Mucosa of rectum (tissue), 2 donors: ENCODE measurements at regions not wholly inside any gene's neighbourhood (a gene's known extent, or its start where the extent isn't known, plus 50 kb on each side); places are given as distances from the start of the nearest gene placed in this dataset.
A peak's percentile ranks its signal among the peaks of the same experiment; 100 is the strongest.

Experiments used
- H3K27ac ChIP-seq, 2 donors: one replicate each; pipeline ENCODE4 v1.7.0; 2013; ENCODE audit warnings: inconsistent platforms in 2 of 2, low read depth in 2 of 2, low read length in 2 of 2
- H3K27me3 ChIP-seq, 2 donors: one replicate each; pipeline ENCODE4 v1.7.0; 2013; ENCODE audit warnings: low read length in 2 of 2; ENCODE audit not compliant: control insufficient read depth in 2 of 2, insufficient read depth in 2 of 2
- H3K36me3 ChIP-seq, 2 donors: one replicate each; pipeline ENCODE4 v1.7.0; 2013; ENCODE audit warnings: low read length in 2 of 2; ENCODE audit not compliant: control insufficient read depth in 2 of 2, insufficient read depth in 2 of 2
- H3K4me1 ChIP-seq, 2 donors: one replicate each; pipeline ENCODE4 v1.7.0; 2013; ENCODE audit warnings: low read length in 2 of 2, mild to moderate bottlenecking in 1 of 2; ENCODE audit not compliant: control insufficient read depth in 2 of 2, insufficient read depth in 2 of 2
- H3K4me3 ChIP-seq, 2 donors: one replicate each; pipeline ENCODE4 v1.7.0; 2013; ENCODE audit warnings: low read length in 2 of 2
- H3K9ac ChIP-seq, 2 donors: one replicate each; pipeline ENCODE4 v1.7.0; 2013; ENCODE audit warnings: low read length in 2 of 2, low read depth in 1 of 2, mild to moderate bottlenecking in 1 of 2
- H3K9me3 ChIP-seq, 2 donors: one replicate each; pipeline ENCODE4 v1.7.0; 2013; ENCODE audit warnings: low read length in 2 of 2; ENCODE audit not compliant: control insufficient read depth in 2 of 2
- donor health status: healthy.
- donor health status: Normal muscosa, but diverticular disease.

- no peaks in the 10 kb centered on the region for H3K9me3 ChIP-seq
- no peak overlapping the region for H3K9ac ChIP-seq
- H3K4me3 ChIP-seq, result no peak overlapping the region
- H3K27me3 ChIP-seq, result no peaks in the 10 kb centered on the region
- no peaks in the 10 kb centered on the region for H3K36me3 ChIP-seq
- no peak overlapping the region for H3K27ac ChIP-seq
- peaks cover 18 to 21% of the 10 kb centered on the region in 2 donors for H3K4me1 ChIP-seq
Measured at GRCh38 chr22:35475545-35475944, 65.1 kb upstream of the RASD2 start.

- Histone ChIP-seq H3K4me3 (no peak overlapping the region), H3K9ac (no peak overlapping the region), H3K36me3 (no peaks in the 10 kb centered on the region), H3K4me1 (peaks cover 26 to 29% of the 10 kb centered on the region in 2 donors), H3K9me3 (no peaks in the 10 kb centered on the region), H3K27me3 (no peaks in the 10 kb centered on the region), H3K27ac (no peak overlapping the region)
Measured at GRCh38 chr22:35476341-35476740, 64.3 kb upstream of the RASD2 start.

- Histone ChIP-seq H3K4me3 (peak overlapping the region; percentile 25 to 46), H3K27me3 (no peaks in the 10 kb centered on the region), H3K27ac (peak overlapping the region; percentile 64 to 74), H3K9me3 (no peaks in the 10 kb centered on the region), H3K9ac (peak overlapping the region; percentile 28 to 48), H3K4me1 (peaks cover 29 to 30% of the 10 kb centered on the region in 2 donors), H3K36me3 (no peaks in the 10 kb centered on the region)
Measured at GRCh38 chr22:35477911-35478582, 62.6 kb upstream of the RASD2 start.

GRCh38 chr22:35478633-35479107 lies 62.0 kb upstream of the RASD2 start:
- Histone ChIP-seq H3K36me3 (no peaks in the 10 kb centered on the region), H3K9me3 (no peaks in the 10 kb centered on the region), H3K27me3 (no peaks in the 10 kb centered on the region), H3K4me1 (peaks cover 29 to 30% of the 10 kb centered on the region in 2 donors), H3K9ac (peak overlapping the region in 1 of 2 donors; percentile 48), H3K4me3 (peak overlapping the region in 1 of 2 donors; percentile 25), H3K27ac (peak overlapping the region; percentile 64 to 74)

- Histone ChIP-seq H3K9me3 (no peaks in the 10 kb centered on the region), H3K9ac (no peak overlapping the region), H3K27ac (peak overlapping the region in 1 of 2 donors; percentile 82), H3K4me1 (peaks cover 29 to 30% of the 10 kb centered on the region in 2 donors), H3K27me3 (no peaks in the 10 kb centered on the region), H3K4me3 (no peak overlapping the region), H3K36me3 (no peaks in the 10 kb centered on the region)
Measured at GRCh38 chr22:35479359-35479758, 61.3 kb upstream of the RASD2 start.

- H3K27ac ChIP-seq, result peak overlapping the region; percentile 82 to 88
Measured at GRCh38 chr22:35479985-35480550, 60.6 kb upstream of the RASD2 start.

GRCh38 chr22:35480627-35481550 lies 59.7 kb upstream of the RASD2 start:
- peaks cover 29 to 30% of the 10 kb centered on the region in 2 donors for H3K4me1 ChIP-seq
- H3K9me3 ChIP-seq, result no peaks in the 10 kb centered on the region
- H3K27me3 ChIP-seq, result no peaks in the 10 kb centered on the region
- H3K36me3 ChIP-seq, result no peaks in the 10 kb centered on the region
- peak overlapping the region; percentile 26 to 52 for H3K9ac ChIP-seq
- peak overlapping the region; percentile 82 to 88 for H3K27ac ChIP-seq
- H3K4me3 ChIP-seq, result peak overlapping the region in 1 of 2 donors; percentile 4

More at GRCh38 chr22:35479985-35480550, 60.6 kb upstream of the RASD2 start:
- Histone ChIP-seq H3K27me3 (no peaks in the 10 kb centered on the region), H3K36me3 (no peaks in the 10 kb centered on the region), H3K4me1 (peaks cover 29 to 30% of the 10 kb centered on the region in 2 donors), H3K9ac (peak overlapping the region in 1 of 2 donors; percentile 52), H3K9me3 (no peaks in the 10 kb centered on the region), H3K4me3 (no peak overlapping the region)

- Histone ChIP-seq H3K4me1 (peaks cover 27 to 30% of the 10 kb centered on the region in 2 donors), H3K4me3 (no peak overlapping the region), H3K36me3 (no peaks in the 10 kb centered on the region), H3K9me3 (no peaks in the 10 kb centered on the region), H3K9ac (no peak overlapping the region), H3K27me3 (no peaks in the 10 kb centered on the region), H3K27ac (peak overlapping the region; percentile 37 to 82)
Measured at GRCh38 chr22:35482311-35482710, 58.3 kb upstream of the RASD2 start.

- peak overlapping the region in 1 of 2 donors; percentile 12 for H3K27ac ChIP-seq
- H3K4me3 ChIP-seq, result no peak overlapping the region
- H3K9me3 ChIP-seq, result no peaks in the 10 kb centered on the region
- H3K9ac ChIP-seq, result no peak overlapping the region
- H3K27me3 ChIP-seq, result no peaks in the 10 kb centered on the region
- no peaks in the 10 kb centered on the region for H3K36me3 ChIP-seq
- H3K4me1 ChIP-seq, result peaks cover 25 to 29% of the 10 kb centered on the region in 2 donors
Measured at GRCh38 chr22:35482974-35483373, 57.7 kb upstream of the RASD2 start.
